Astrocyte of the cerebellum (primary cell): ENCODE measurements at regions not wholly inside any gene's neighbourhood (a gene's known extent, or its start where the extent isn't known, plus 50 kb on each side); places are given as distances from the start of the nearest gene placed in this dataset.

Source experiments
- DNase-seq: peaks from one replicate; pipeline ENCODE4 v3.0.0-alpha.2; 2011; ENCODE audit warnings: low read depth
- H3K4me3 ChIP-seq: 2 replicates; pipeline ENCODE4 v1.5.1; 2011; ENCODE audit warnings: mild to moderate bottlenecking, low read depth, low read length, moderate library complexity
- CTCF ChIP-seq: IDR thresholded peaks from 2 replicates; pipeline ENCODE4 v1.5.1; 2012; ENCODE audit warnings: low read length, low read depth, moderate library complexity, mild to moderate bottlenecking; ENCODE audit errors: missing control alignments
- in situ Hi-C: cut with HindIII; loops from 2 replicates; pipeline ENCODE4 v1.10.0; 2017; ENCODE audit warnings: low sequenced_read_pairs

GRCh38 chr3:23115171-23115877 lies 87.8 kb upstream of the UBE2E2 start:
- in situ Hi-C loops = no loop called here
- DNase-seq = no peak
- no peak for TF ChIP-seq CTCF
- no peak overlapping the region for H3K4me3 ChIP-seq

- in situ Hi-C loops = no loop called here
- no peak for TF ChIP-seq CTCF
- DNase-seq = no peak
Observed at GRCh38 chr3:23116081-23116837, 86.9 kb upstream of the UBE2E2 start.

GRCh38 chr3:23117856-23118255 lies 85.3 kb upstream of the UBE2E2 start:
- in situ Hi-C loops = no loop called here
- no peak for TF ChIP-seq CTCF
- H3K4me3 ChIP-seq = no peak overlapping the region
- no peak for DNase-seq

More at GRCh38 chr3:23116081-23116837, 86.9 kb upstream of the UBE2E2 start:
- no peak overlapping the region for H3K4me3 ChIP-seq

- in situ Hi-C loops = no loop called here
- no peak for TF ChIP-seq CTCF
- no peak overlapping the region for H3K4me3 ChIP-seq
- DNase-seq = no peak
Observed at GRCh38 chr3:23127196-23127595, 75.9 kb upstream of the UBE2E2 start.

GRCh38 chr3:23128655-23129054 lies 74.5 kb upstream of the UBE2E2 start:
- no peak for DNase-seq
- no peak for TF ChIP-seq CTCF
- in situ Hi-C loops = no loop called here
- no peak overlapping the region for H3K4me3 ChIP-seq

- DNase-seq = no peak
- H3K4me3 ChIP-seq = no peak overlapping the region
- in situ Hi-C loops = no loop called here
- TF ChIP-seq CTCF = no peak
Observed at GRCh38 chr3:23129117-23129516, 74.0 kb upstream of the UBE2E2 start.
